ENCODE measurements at regions not wholly inside any gene's neighbourhood (a gene's known extent, or its start where the extent isn't known, plus 50 kb on each side); places are given as distances from the start of the nearest gene placed in this dataset.

GRCh38 chr4:71648448-71648847 is 135.4 kb downstream of the GC start:
- TF ChIP-seq EZH2 (IDR thresholded peaks at IDR 0.05; ENCODE audit: insufficient read depth, poor library complexity, severe bottlenecking) (no peak), EZH2phosphoT487 (IDR thresholded peaks at IDR 0.05; ENCODE audit: insufficient read depth, low read depth) (no peak)
